T-helper 17 cell (primary cell): ENCODE measurements at regions not wholly inside any gene's neighbourhood (a gene's known extent, or its start where the extent isn't known, plus 50 kb on each side); places are given as distances from the start of the nearest gene placed in this dataset.

Source experiments
- ATAC-seq: fragments of 150-1000 bp; cut with Tn5 transposase; 2 replicates; pipeline ENCODE4 v1.10.0; 2021; ENCODE audit warnings: mild to moderate bottlenecking, moderate library complexity
- DNase-seq, 3 donors: peaks; one replicate each; pipeline versions ENCODE4 v3.0.0 to v3.0.0-alpha.2; 2020 to 2021
- H3K9me3 ChIP-seq: one replicate; pipeline ENCODE4 v1.7.0; 2013; ENCODE audit warnings: low read length, mild to moderate bottlenecking; ENCODE audit not compliant: control insufficient read depth, poor library complexity, severe bottlenecking
- H3K27ac Mint-ChIP-seq: one replicate; pipeline ENCODE4 v1.8.0; 2022; ENCODE audit warnings: mild to moderate bottlenecking, moderate library complexity, mixed read lengths
- H3K27me3 Mint-ChIP-seq: one replicate; pipeline ENCODE4 v1.8.0; 2022; ENCODE audit warnings: mixed read lengths
- H3K36me3 Mint-ChIP-seq: one replicate; pipeline ENCODE4 v1.8.0; 2022; ENCODE audit warnings: low read depth, mixed read lengths
- H3K4me1 Mint-ChIP-seq: one replicate; pipeline ENCODE4 v1.8.0; 2022; ENCODE audit warnings: mild to moderate bottlenecking, mixed read lengths
- H3K4me3 Mint-ChIP-seq: one replicate; pipeline ENCODE4 v1.8.0; 2022; ENCODE audit warnings: mild to moderate bottlenecking, moderate library complexity, mixed read lengths

DNA sequence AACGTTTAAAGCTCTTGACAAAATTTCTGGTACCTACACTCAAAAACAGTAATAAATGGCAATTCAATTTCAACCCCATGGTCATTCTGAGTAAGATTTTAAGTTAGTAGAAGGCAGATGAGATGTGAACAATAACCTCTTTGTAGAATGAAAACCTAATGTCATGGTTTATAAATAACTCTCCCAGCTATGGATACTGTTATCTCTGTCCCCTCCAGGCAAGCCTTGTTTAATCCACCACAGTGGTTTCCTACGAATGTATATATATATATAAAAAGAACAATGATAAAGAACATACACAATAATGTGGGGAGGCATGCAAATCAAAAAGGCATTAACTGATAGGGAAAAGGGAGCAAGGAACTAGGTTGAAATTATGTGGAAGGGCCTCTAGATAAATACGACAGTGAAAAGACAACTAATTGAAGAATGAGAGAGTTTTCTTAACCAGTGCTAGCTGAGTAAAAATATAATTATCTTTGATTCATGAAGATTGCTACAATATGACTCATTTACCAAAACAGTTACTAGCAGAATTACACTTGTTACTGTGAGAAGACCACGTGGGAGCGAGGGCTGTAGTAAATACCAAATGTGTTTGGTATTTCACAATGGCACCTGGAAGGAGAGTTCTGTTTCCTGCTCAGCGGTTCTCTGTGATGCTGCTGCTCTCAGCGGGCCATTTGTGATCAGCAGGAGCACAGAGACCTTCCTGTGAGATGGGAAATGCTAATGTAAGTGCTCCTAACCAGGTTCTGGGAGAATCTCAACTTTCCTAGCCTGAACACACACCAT is 173.7 kb downstream of the MBOAT1 start:
- Mint-ChIP-seq H3K27ac (no peak overlapping the region), H3K4me1 (no peaks in the 10 kb centered on the region), H3K4me3 (no peak overlapping the region), H3K27me3 (peaks cover 19% of the 10 kb centered on the region), H3K36me3 (peaks cover 2% of the 10 kb centered on the region)
- ATAC-seq (no peak), DNase-seq (no peak)
- H3K9me3 ChIP-seq, result no peaks in the 10 kb centered on the region

DNA sequence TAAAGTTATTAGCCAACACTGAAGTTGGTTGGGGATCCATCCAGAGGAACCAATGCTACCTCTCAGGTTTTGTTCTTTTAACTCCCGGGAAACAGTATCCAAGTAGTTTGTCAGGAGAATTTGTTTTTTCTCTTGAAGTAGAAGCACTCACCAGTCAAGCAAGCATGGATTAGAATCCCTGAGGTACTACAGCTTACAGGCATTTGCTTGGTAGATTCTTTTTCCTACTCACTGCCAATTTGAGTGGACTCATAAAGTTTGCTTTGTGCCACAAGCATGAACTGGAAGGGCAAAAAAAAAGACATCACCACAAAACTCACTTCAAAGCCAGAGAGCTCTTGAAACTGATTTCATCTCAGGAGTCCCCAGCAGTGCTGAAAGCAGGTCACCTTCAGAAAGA is 167.4 kb downstream of the MBOAT1 start:
- no peak for ATAC-seq
- no peak overlapping the region for H3K27ac Mint-ChIP-seq
- no peaks in the 10 kb centered on the region for H3K27me3 Mint-ChIP-seq
- no peaks in the 10 kb centered on the region for H3K36me3 Mint-ChIP-seq
- DNase-seq, result no peak
- H3K4me1 Mint-ChIP-seq, result no peaks in the 10 kb centered on the region
- no peak overlapping the region for H3K4me3 Mint-ChIP-seq
- no peaks in the 10 kb centered on the region for H3K9me3 ChIP-seq
